CD14-positive monocyte (primary cell): ENCODE measurements at regions not wholly inside any gene's neighbourhood (a gene's known extent, or its start where the extent isn't known, plus 50 kb on each side); places are given as distances from the start of the nearest gene placed in this dataset.

Experiments used
- DNase-seq, 3 donors: peaks; one replicate each; pipeline ENCODE4 v3.0.0-alpha.2; 2011 to 2022
- H2AFZ ChIP-seq: 2 replicates; pipeline ENCODE4 v1.6.0; 2012; ENCODE audit warnings: mild to moderate bottlenecking, low read depth, low read length, inconsistent platforms; ENCODE audit not compliant: insufficient read depth, poor library complexity, severe bottlenecking
- H3K27ac ChIP-seq, 2 donors: 1 replicate in 1 of 2; 2 replicates in 1 of 2; pipeline ENCODE4 v1.5.1; 2012 to 2013; ENCODE audit warnings: low read length in 2 of 2, control low read depth in 1 of 2, inconsistent platforms in 1 of 2, low read depth in 1 of 2, mild to moderate bottlenecking in 1 of 2
- H3K27me3 ChIP-seq, 2 donors: one replicate each; pipeline versions ENCODE4 v1.6.0 to v1.6.1; 2011 to 2013; ENCODE audit warnings: low read length in 2 of 2; ENCODE audit not compliant: control insufficient read depth in 2 of 2, insufficient read depth in 2 of 2
- H3K36me3 ChIP-seq, 2 donors: replicated peaks in 1 of 2; 1 replicate in 1 of 2; 2 replicates in 1 of 2; pipeline versions ENCODE4 v1.5.1 to v1.6.1; 2012 to 2013; ENCODE audit warnings: low read length in 2 of 2, control low read depth in 1 of 2, inconsistent platforms in 1 of 2, mild to moderate bottlenecking in 1 of 2; ENCODE audit not compliant: insufficient read depth in 2 of 2, control insufficient read depth in 1 of 2
- H3K4me1 ChIP-seq, 2 donors: 1 replicate in 1 of 2; 2 replicates in 1 of 2; pipeline versions ENCODE4 v1.5.1 to v1.6.1; 2012 to 2013; ENCODE audit warnings: low read length in 2 of 2, control low read depth in 1 of 2, inconsistent platforms in 1 of 2, mild to moderate bottlenecking in 1 of 2, moderate library complexity in 1 of 2; ENCODE audit not compliant: insufficient read depth in 2 of 2, control insufficient read depth in 1 of 2
- H3K4me2 ChIP-seq: replicated peaks from 2 replicates; pipeline ENCODE3; 2012; ENCODE audit warnings: low read length, moderate library complexity, mild to moderate bottlenecking; ENCODE audit not compliant: poor library complexity, severe bottlenecking; ENCODE audit errors: extremely low read depth
- H3K4me3 ChIP-seq, 3 experiments: fragments of 200-600 bp in 1 of 3; sonication (generic) in 1 of 3; replicated peaks in 1 of 3; 1 replicate in 2 of 3; 2 replicates in 1 of 3; pipeline ENCODE4 v1.5.1; 2011 to 2013; ENCODE audit warnings: low read length in 3 of 3, mild to moderate bottlenecking in 3 of 3, control low read depth in 2 of 3, low read depth in 2 of 3, inconsistent platforms in 1 of 3, moderate library complexity in 1 of 3
- H3K79me2 ChIP-seq: 2 replicates; pipeline ENCODE4 v1.6.0; 2012; ENCODE audit warnings: mild to moderate bottlenecking, control low read depth, inconsistent platforms, low read length, moderate library complexity; ENCODE audit not compliant: insufficient read depth
- H3K9ac ChIP-seq: 2 replicates; pipeline ENCODE4 v1.6.0; 2017; ENCODE audit warnings: low read length, mild to moderate bottlenecking; ENCODE audit not compliant: insufficient read depth, poor library complexity, severe bottlenecking
- H3K9me3 ChIP-seq, 2 donors: replicated peaks in 1 of 2; 1 replicate in 1 of 2; 2 replicates in 1 of 2; pipeline versions ENCODE4 v1.5.1 to v1.6.1; 2012 to 2013; ENCODE audit warnings: low read length in 2 of 2, control low read depth in 1 of 2; ENCODE audit not compliant: control insufficient read depth in 1 of 2, insufficient read depth in 1 of 2
- H4K20me1 ChIP-seq: 2 replicates; pipeline ENCODE4 v1.6.0; 2012; ENCODE audit warnings: mild to moderate bottlenecking, low read length, control low read depth, moderate library complexity; ENCODE audit not compliant: insufficient read depth
- H3K27ac Mint-ChIP-seq, 7 donors: one replicate each; pipeline ENCODE4 v1.8.0; 2020; ENCODE audit warnings: mild to moderate bottlenecking in 7 of 7, mixed read lengths in 7 of 7, moderate library complexity in 6 of 7, inconsistent platforms in 2 of 7
- H3K27me3 Mint-ChIP-seq, 3 donors: one replicate each; pipeline ENCODE4 v1.8.0; 2021 to 2022; ENCODE audit warnings: low read depth in 3 of 3, mild to moderate bottlenecking in 3 of 3, mixed read lengths in 3 of 3, moderate library complexity in 3 of 3, inconsistent platforms in 1 of 3
- H3K36me3 Mint-ChIP-seq, 2 donors: one replicate each; pipeline ENCODE4 v1.8.0; 2020; ENCODE audit warnings: mixed read lengths in 2 of 2, inconsistent platforms in 1 of 2, mild to moderate bottlenecking in 1 of 2
- H3K4me1 Mint-ChIP-seq: one replicate; pipeline ENCODE4 v1.8.0; 2020; ENCODE audit warnings: mild to moderate bottlenecking, mixed read lengths
- H3K4me3 Mint-ChIP-seq, 2 donors: one replicate each; pipeline ENCODE4 v1.8.0; 2020; ENCODE audit warnings: mild to moderate bottlenecking in 2 of 2, mixed read lengths in 2 of 2, moderate library complexity in 1 of 2
- H3K9me3 Mint-ChIP-seq, 7 donors: one replicate each; pipeline ENCODE4 v1.8.0; 2020 to 2022; ENCODE audit warnings: mixed read lengths in 7 of 7, mild to moderate bottlenecking in 6 of 7, moderate library complexity in 6 of 7, inconsistent platforms in 2 of 7
- WGBS: methylation state at CpG from one replicate; pipeline ENCODE4 v1.1.5; 2013; ENCODE audit warnings: missing lambda C conversion rate; ENCODE audit not compliant: insufficient coverage; 5-methylcytosine and 5-hydroxymethylcytosine counted together
- intact Hi-C, 2 donors: fragments of 100-400 bp; cut with micrococcal nuclease; formaldehyde crosslinking; loops; one replicate each; pipeline versions ENCODE4 v1.15.0 to v1.15.1; 2023
- TF ChIP-seq, protein P1 (sequence below): fragments of 200-600 bp; IDR thresholded peaks from one replicate; pipeline ENCODE4 v1.8.0; 2022; ENCODE audit warnings: antibody characterized with exemption, mild to moderate bottlenecking

- no peak overlapping the region for H3K4me3 Mint-ChIP-seq
- Histone ChIP-seq H3K4me1 (no peaks in the 10 kb centered on the region), H3K36me3 (no peaks in the 10 kb centered on the region), H3K9ac (no peak overlapping the region), H3K27me3 (no peaks in the 10 kb centered on the region), H3K79me2 (no peaks in the 10 kb centered on the region), H4K20me1 (no peaks in the 10 kb centered on the region), H2AFZ (no peak overlapping the region), H3K27ac (no peak overlapping the region), H3K4me3 (no peak overlapping the region), H3K4me2 (no peak overlapping the region), H3K9me3 (no peaks in the 10 kb centered on the region)
- H3K9me3 Mint-ChIP-seq = peaks cover 0 to 2% (median 0%) of the 10 kb centered on the region in 7 donors
- no peaks in the 10 kb centered on the region for H3K4me1 Mint-ChIP-seq
- 77% methylated on average over 2 of the region's 4 CpGs for WGBS
- no peak overlapping the region for H3K27ac Mint-ChIP-seq
- intact Hi-C loops = no loop called here
- TF ChIP-seq, protein P1, sequence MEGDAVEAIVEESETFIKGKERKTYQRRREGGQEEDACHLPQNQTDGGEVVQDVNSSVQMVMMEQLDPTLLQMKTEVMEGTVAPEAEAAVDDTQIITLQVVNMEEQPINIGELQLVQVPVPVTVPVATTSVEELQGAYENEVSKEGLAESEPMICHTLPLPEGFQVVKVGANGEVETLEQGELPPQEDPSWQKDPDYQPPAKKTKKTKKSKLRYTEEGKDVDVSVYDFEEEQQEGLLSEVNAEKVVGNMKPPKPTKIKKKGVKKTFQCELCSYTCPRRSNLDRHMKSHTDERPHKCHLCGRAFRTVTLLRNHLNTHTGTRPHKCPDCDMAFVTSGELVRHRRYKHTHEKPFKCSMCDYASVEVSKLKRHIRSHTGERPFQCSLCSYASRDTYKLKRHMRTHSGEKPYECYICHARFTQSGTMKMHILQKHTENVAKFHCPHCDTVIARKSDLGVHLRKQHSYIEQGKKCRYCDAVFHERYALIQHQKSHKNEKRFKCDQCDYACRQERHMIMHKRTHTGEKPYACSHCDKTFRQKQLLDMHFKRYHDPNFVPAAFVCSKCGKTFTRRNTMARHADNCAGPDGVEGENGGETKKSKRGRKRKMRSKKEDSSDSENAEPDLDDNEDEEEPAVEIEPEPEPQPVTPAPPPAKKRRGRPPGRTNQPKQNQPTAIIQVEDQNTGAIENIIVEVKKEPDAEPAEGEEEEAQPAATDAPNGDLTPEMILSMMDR = no peak
- H3K27me3 Mint-ChIP-seq = no peaks in the 10 kb centered on the region
- no peak for DNase-seq
- H3K36me3 Mint-ChIP-seq = no peaks in the 10 kb centered on the region
Observed at GRCh38 chr16:64445245-64445644, 676.6 kb downstream of the CDH11 start.

GRCh38 chr16:64440421-64440831, 681.4 kb downstream of the CDH11 start:
- no peak for DNase-seq
- no peak overlapping the region for H2AFZ ChIP-seq
- Mint-ChIP-seq H3K27ac (no peak overlapping the region), H3K36me3 (no peaks in the 10 kb centered on the region), H3K4me1 (no peaks in the 10 kb centered on the region), H3K27me3 (no peaks in the 10 kb centered on the region), H3K9me3 (peaks cover 0 to 3% (median 0%) of the 10 kb centered on the region in 7 donors), H3K4me3 (no peak overlapping the region)
- intact Hi-C loops = no loop called here
- no peak overlapping the region for H3K4me3 ChIP-seq
- H4K20me1 ChIP-seq = no peaks in the 10 kb centered on the region
- WGBS = no CpG with 5 or more reads among the region's 3 CpGs
- H3K4me1 ChIP-seq = no peaks in the 10 kb centered on the region
- no peaks in the 10 kb centered on the region for H3K36me3 ChIP-seq
- no peaks in the 10 kb centered on the region for H3K27me3 ChIP-seq
- no peaks in the 10 kb centered on the region for H3K9me3 ChIP-seq
- H3K27ac ChIP-seq = no peak overlapping the region
- TF ChIP-seq, protein P1 = no peak
- H3K4me2 ChIP-seq = no peak overlapping the region
- no peaks in the 10 kb centered on the region for H3K79me2 ChIP-seq
- H3K9ac ChIP-seq = no peak overlapping the region
